ENCODE measurements at regions not wholly inside any gene's neighbourhood (a gene's known extent, or its start where the extent isn't known, plus 50 kb on each side); places are given as distances from the start of the nearest gene placed in this dataset.

DNA sequence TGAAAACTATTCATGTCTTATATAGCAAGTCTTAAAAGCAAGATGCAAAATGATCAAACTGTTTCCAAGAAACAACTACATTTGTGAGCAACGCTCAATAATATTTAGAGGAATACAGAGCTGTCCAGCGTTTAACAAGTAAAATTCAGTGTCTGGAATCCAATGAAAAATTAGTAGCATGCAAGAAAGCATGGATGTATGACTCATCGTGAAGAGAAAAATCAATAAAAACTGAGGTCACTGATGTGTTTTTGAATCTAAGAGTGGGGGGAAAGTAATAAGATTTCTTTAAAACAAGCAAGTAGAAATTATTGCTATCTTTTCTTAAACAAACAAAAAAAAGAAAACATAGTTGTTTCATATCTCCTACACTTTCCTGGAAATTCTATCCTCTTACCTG is 600.3 kb upstream of the GOLIM4 start:
- Histone ChIP-seq H3K27me3 (no peaks in the 10 kb centered on the region), H3K4me1 (replicated peaks in 1 of 2) (no peaks in the 10 kb centered on the region), H3K9me3 (replicated peaks in 1 of 3) (no peaks in the 10 kb centered on the region), H3K36me3 (replicated peaks in 1 of 2) (no peaks in the 10 kb centered on the region), H3K4me3 (no peak overlapping the region), H3K27ac (no peak overlapping the region)
- 57 to 77% (median 66%) methylated on average over 3 of the region's 3 CpGs for WGBS, 4 donors
- no peak for TF ChIP-seq POLR2A (IDR thresholded peaks at IDR 0.05)
- TF ChIP-seq, protein P1, sequence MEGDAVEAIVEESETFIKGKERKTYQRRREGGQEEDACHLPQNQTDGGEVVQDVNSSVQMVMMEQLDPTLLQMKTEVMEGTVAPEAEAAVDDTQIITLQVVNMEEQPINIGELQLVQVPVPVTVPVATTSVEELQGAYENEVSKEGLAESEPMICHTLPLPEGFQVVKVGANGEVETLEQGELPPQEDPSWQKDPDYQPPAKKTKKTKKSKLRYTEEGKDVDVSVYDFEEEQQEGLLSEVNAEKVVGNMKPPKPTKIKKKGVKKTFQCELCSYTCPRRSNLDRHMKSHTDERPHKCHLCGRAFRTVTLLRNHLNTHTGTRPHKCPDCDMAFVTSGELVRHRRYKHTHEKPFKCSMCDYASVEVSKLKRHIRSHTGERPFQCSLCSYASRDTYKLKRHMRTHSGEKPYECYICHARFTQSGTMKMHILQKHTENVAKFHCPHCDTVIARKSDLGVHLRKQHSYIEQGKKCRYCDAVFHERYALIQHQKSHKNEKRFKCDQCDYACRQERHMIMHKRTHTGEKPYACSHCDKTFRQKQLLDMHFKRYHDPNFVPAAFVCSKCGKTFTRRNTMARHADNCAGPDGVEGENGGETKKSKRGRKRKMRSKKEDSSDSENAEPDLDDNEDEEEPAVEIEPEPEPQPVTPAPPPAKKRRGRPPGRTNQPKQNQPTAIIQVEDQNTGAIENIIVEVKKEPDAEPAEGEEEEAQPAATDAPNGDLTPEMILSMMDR (IDR thresholded peaks at IDR 0.05): no peak
- intact Hi-C loops (cut with DNase I): no loop called here
- DNase-seq: no peak

DNA sequence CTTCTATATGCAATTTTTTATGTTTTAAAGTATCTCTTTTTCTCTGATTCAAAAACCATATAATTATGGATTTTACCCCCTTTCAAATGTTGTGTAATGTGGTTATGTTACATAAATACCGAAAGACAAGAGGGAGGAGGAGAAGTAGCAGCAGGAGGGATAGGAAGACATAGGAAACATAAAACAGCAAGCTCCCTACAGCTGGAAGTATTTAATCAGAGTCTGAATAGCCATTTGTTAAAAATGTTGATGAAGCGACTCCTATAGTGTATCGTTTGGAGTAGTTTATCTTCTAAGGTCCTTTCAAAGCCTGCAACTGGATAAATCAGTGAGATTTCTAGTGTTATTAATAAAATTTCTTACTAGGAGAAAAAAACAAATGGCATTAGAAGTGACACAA is 598.1 kb upstream of the GOLIM4 start:
- intact Hi-C loops (cut with DNase I): no loop called here
- H3K4me3 ChIP-seq: no peak overlapping the region
- H3K4me1 ChIP-seq (replicated peaks in 1 of 2): no peaks in the 10 kb centered on the region
- no peaks in the 10 kb centered on the region for H3K27me3 ChIP-seq
- TF ChIP-seq, protein P1 (IDR thresholded peaks at IDR 0.05): no peak
- TF ChIP-seq POLR2A (IDR thresholded peaks at IDR 0.05): no peak
- no peaks in the 10 kb centered on the region for H3K36me3 ChIP-seq (replicated peaks in 1 of 2)
- no peaks in the 10 kb centered on the region for H3K9me3 ChIP-seq (replicated peaks in 1 of 3)
- no peak for DNase-seq
- 37 to 53% (median 45%) methylated on average over 3 of the region's 3 CpGs for WGBS, 4 donors
- H3K27ac ChIP-seq: no peak overlapping the region

DNA sequence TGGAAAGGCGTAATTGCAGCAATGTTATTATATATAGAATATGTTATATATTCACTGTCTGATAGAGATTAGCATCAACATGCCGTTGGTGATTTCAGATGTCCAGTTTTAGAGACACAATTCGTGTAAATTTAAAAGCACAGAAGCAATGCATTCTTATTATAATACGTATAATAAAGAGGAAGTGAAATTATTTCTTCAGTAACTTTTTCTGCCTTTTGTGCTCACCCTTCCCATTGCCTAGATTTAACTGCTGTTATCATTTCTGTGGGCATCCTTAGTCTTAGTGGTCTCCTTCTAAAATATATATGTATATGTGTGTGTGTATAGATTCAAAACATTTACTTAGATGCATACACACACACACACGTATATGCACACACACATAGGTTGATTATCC is 592.5 kb upstream of the GOLIM4 start:
- DNase-seq: no peak
- H3K4me3 ChIP-seq: no peak overlapping the region
- no peaks in the 10 kb centered on the region for H3K4me1 ChIP-seq (replicated peaks in 1 of 2)
- no peaks in the 10 kb centered on the region for H3K36me3 ChIP-seq (replicated peaks in 1 of 2)
- no peaks in the 10 kb centered on the region for H3K9me3 ChIP-seq (replicated peaks in 1 of 3)
- WGBS, 4 donors: 59 to 72% (median 61%) methylated on average over 5 of the region's 5 CpGs
- intact Hi-C loops (cut with DNase I): no loop called here
- TF ChIP-seq POLR2A (IDR thresholded peaks at IDR 0.05): no peak
- TF ChIP-seq, protein P1 (IDR thresholded peaks at IDR 0.05): no peak
- no peaks in the 10 kb centered on the region for H3K27me3 ChIP-seq
- no peak overlapping the region for H3K27ac ChIP-seq

DNA sequence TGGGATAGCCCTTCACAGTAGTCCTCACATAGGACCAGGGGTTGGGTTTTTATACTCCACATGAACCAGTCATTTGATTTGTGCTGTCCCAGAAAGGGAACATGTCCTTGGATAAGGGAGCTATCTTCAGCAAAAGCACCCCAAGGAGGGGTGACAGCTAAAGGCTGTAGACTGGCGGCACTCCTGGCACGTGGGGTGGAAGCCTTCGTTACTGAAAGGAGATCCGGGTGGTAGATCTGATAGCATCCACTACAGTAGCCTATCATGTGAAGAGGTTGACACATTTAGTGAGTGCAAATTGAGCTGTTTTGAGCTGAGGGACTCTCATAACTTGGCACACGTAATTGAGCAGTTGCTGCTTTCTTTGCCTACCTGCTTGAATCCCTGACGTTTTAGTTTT is 588.8 kb upstream of the GOLIM4 start:
- intact Hi-C loops (cut with DNase I): no loop called here
- Histone ChIP-seq H3K36me3 (replicated peaks in 1 of 2) (no peaks in the 10 kb centered on the region), H3K4me1 (replicated peaks in 1 of 2) (no peaks in the 10 kb centered on the region), H3K27me3 (no peaks in the 10 kb centered on the region), H3K4me3 (no peak overlapping the region), H3K9me3 (replicated peaks in 1 of 3) (no peaks in the 10 kb centered on the region), H3K27ac (no peak overlapping the region)
- WGBS, 4 donors: 71 to 83% (median 75%) methylated on average over 4 to 6 of the region's 6 CpGs
- no peak for DNase-seq
- no peak for TF ChIP-seq POLR2A (IDR thresholded peaks at IDR 0.05)
- TF ChIP-seq, protein P1 (IDR thresholded peaks at IDR 0.05): no peak

Measured in adrenal gland (tissue), 9 donors.